ENCODE measurements at regions not wholly inside any gene's neighbourhood (a gene's known extent, or its start where the extent isn't known, plus 50 kb on each side); places are given as distances from the start of the nearest gene placed in this dataset.

GRCh38 chr4:170627418-170627817 lies 537.7 kb upstream of the AADAT start:
- TF ChIP-seq, protein P1, sequence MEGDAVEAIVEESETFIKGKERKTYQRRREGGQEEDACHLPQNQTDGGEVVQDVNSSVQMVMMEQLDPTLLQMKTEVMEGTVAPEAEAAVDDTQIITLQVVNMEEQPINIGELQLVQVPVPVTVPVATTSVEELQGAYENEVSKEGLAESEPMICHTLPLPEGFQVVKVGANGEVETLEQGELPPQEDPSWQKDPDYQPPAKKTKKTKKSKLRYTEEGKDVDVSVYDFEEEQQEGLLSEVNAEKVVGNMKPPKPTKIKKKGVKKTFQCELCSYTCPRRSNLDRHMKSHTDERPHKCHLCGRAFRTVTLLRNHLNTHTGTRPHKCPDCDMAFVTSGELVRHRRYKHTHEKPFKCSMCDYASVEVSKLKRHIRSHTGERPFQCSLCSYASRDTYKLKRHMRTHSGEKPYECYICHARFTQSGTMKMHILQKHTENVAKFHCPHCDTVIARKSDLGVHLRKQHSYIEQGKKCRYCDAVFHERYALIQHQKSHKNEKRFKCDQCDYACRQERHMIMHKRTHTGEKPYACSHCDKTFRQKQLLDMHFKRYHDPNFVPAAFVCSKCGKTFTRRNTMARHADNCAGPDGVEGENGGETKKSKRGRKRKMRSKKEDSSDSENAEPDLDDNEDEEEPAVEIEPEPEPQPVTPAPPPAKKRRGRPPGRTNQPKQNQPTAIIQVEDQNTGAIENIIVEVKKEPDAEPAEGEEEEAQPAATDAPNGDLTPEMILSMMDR (IDR thresholded peaks at IDR 0.05; ENCODE audit: insufficient read depth, low read length), result no peak
- TF ChIP-seq, protein P2, sequence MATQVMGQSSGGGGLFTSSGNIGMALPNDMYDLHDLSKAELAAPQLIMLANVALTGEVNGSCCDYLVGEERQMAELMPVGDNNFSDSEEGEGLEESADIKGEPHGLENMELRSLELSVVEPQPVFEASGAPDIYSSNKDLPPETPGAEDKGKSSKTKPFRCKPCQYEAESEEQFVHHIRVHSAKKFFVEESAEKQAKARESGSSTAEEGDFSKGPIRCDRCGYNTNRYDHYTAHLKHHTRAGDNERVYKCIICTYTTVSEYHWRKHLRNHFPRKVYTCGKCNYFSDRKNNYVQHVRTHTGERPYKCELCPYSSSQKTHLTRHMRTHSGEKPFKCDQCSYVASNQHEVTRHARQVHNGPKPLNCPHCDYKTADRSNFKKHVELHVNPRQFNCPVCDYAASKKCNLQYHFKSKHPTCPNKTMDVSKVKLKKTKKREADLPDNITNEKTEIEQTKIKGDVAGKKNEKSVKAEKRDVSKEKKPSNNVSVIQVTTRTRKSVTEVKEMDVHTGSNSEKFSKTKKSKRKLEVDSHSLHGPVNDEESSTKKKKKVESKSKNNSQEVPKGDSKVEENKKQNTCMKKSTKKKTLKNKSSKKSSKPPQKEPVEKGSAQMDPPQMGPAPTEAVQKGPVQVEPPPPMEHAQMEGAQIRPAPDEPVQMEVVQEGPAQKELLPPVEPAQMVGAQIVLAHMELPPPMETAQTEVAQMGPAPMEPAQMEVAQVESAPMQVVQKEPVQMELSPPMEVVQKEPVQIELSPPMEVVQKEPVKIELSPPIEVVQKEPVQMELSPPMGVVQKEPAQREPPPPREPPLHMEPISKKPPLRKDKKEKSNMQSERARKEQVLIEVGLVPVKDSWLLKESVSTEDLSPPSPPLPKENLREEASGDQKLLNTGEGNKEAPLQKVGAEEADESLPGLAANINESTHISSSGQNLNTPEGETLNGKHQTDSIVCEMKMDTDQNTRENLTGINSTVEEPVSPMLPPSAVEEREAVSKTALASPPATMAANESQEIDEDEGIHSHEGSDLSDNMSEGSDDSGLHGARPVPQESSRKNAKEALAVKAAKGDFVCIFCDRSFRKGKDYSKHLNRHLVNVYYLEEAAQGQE (IDR thresholded peaks at IDR 0.05; ENCODE audit: insufficient replicate concordance, low read depth), result no peak
- TF ChIP-seq POLR2AphosphoS5 (IDR thresholded peaks at IDR 0.05; ENCODE audit: low read depth), result no peak
- TF ChIP-seq GABPA (IDR thresholded peaks at IDR 0.05; ENCODE audit: low read depth), result no peak

All from HL-60 (cell line).